GM13976 (cell line): ENCODE measurements at regions not wholly inside any gene's neighbourhood (a gene's known extent, or its start where the extent isn't known, plus 50 kb on each side); places are given as distances from the start of the nearest gene placed in this dataset.

Experiments used
- DNase-seq: peaks from one replicate; pipeline ENCODE4 v3.0.0; 2012; ENCODE audit warnings: low spot score
- in situ Hi-C: fragments of 300-500 bp; cut with MboI; formaldehyde crosslinking; loops from one replicate; pipeline ENCODE4 v1.12.0; 2022; ENCODE audit warnings: low sequenced_read_pairs, mixed read lengths, inconsistent platforms; ENCODE audit not compliant: unreplicated experiment
- TF ChIP-seq, protein P1 (sequence below): IDR thresholded peaks from 2 replicates; pipeline ENCODE4 v1.5.1; 2012; ENCODE audit warnings: borderline replicate concordance, mild to moderate bottlenecking; ENCODE audit not compliant: insufficient read depth; ENCODE audit errors: extremely low read depth, missing control alignments, control extremely low read depth

DNA sequence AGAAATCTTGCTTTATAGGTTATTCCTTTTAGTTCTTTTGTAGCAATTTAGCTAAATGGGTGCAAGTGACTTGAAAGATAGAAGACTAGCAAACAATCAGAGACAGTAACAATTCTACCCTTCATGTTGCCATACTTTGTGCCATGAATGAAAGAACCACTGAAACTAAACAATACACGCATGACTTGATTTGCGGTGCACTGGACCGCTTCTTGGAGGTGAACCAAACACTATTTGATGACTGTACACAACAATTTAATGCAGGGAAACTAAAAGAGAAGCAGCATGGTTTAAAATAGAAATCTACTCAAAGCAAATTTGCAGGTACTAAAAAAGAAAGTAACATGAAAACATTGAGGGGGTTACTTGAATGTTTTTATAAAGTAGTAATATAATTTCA lies 331.0 kb upstream of the RARB start:
- in situ Hi-C loops = no loop called here
- TF ChIP-seq, protein P1, sequence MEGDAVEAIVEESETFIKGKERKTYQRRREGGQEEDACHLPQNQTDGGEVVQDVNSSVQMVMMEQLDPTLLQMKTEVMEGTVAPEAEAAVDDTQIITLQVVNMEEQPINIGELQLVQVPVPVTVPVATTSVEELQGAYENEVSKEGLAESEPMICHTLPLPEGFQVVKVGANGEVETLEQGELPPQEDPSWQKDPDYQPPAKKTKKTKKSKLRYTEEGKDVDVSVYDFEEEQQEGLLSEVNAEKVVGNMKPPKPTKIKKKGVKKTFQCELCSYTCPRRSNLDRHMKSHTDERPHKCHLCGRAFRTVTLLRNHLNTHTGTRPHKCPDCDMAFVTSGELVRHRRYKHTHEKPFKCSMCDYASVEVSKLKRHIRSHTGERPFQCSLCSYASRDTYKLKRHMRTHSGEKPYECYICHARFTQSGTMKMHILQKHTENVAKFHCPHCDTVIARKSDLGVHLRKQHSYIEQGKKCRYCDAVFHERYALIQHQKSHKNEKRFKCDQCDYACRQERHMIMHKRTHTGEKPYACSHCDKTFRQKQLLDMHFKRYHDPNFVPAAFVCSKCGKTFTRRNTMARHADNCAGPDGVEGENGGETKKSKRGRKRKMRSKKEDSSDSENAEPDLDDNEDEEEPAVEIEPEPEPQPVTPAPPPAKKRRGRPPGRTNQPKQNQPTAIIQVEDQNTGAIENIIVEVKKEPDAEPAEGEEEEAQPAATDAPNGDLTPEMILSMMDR = no peak
- DNase-seq = no peak

DNA sequence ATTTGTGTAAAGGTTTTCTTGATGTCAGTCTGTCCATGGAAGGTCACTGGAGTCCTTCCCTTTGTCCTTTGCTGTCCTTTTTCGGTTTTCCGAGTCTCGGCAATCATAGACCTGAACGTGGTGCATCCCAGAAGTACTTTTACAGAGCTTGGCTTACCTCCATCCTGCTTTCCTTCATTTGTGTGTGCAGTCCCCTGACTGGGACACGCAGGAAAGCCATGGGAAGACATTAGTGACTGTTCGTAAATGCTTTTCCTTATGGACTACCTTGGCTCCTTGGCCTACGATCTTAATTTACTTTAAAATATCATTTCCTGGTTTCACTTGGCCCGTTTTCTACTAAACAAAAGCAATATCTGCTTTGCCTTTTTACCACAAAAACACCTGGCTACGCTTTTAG lies 328.4 kb upstream of the RARB start:
- DNase-seq = no peak
- TF ChIP-seq, protein P1 = no peak
- in situ Hi-C loops = no loop called here

DNA sequence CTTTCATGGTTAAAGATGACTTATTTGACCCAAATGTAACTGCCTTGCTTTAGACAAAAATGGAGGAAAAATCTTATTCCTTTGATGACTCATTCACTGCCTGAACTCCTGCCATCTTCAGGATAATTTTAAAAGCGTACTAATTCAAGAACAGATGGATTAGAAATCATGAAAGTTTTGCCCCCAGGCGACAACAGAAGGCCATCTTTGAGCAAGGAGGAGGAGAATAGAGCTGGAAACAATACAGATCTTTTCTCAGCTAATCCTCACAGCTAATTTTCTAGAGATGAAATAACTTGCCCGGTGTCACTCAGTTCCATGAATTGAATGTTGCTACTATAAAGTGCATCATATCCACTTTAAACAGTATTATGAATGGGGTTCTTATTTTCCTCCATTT lies 324.7 kb upstream of the RARB start:
- TF ChIP-seq, protein P1 = no peak
- in situ Hi-C loops = no loop called here
- DNase-seq = no peak

- DNase-seq = no peak
- in situ Hi-C loops = no loop called here
- TF ChIP-seq, protein P1 = no peak
These were observed 320.0 kb upstream of the RARB start for GRCh38 chr3:25107918-25108617.

DNA sequence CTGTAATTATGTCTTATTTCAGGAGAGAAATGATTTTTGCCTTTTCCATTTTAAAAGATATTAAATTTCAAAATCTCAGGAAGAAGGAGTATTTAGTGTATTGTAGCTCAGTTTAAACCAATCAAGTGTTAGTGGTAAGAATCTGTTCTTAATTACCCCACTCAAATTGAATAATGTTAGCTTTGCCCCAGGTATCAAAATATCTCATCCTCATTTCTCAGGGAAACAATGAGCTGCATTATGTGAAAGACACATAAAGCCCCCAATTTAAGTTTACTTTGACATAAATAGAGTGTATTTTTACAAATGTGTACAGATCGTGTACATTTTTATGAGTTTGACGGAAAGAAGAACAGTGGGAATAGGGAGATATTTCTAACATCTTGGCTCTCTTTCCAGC lies 317.4 kb upstream of the RARB start:
- DNase-seq = no peak
- in situ Hi-C loops = no loop called here
- TF ChIP-seq, protein P1 = no peak

DNA sequence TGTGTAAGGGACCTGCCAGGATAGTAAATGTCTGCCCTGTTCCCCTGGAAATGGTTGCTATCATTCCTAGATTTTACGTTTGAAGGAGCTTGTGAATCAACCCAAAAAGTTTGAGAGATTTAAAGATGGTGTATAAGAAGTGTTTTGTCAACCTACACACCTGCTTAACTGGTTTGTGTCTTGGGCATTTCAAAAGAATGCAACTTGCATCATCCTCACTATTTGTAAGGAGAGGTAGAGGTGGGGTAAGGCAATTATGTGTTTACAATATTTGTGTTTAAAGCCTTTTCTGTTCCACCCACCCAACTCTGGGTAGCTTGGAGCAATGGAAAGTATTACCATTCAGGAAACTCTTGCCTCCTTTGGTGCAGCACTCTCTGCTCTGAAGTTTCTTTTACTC lies 314.2 kb upstream of the RARB start:
- TF ChIP-seq, protein P1 = no peak

More for the DNA sequence above, 314.2 kb upstream of the RARB start:
- DNase-seq = no peak
- in situ Hi-C loops = no loop called here
